CD1c-positive myeloid dendritic cell (primary cell): ENCODE measurements at regions not wholly inside any gene's neighbourhood (a gene's known extent, or its start where the extent isn't known, plus 50 kb on each side); places are given as distances from the start of the nearest gene placed in this dataset.
"Not testable (repeated sequence)": the region's sequence is repeated elsewhere in the genome, so short reads cannot be mapped to it uniquely, and the experiment has no call there.

Experiments used
- DNase-seq: peaks from one replicate; pipeline ENCODE4 v3.0.0-alpha.2; 2016; ENCODE audit errors: extremely low spot score

- DNase-seq: no peak
These were observed 368.4 kb downstream of the IRX2 start for GRCh38 chr5:2382776-2383697.

GRCh38 chr5:2381861-2382260 is 369.6 kb downstream of the IRX2 start:
- DNase-seq: no peak

- DNase-seq: no peak
These were observed 370.4 kb downstream of the IRX2 start for GRCh38 chr5:2381070-2381469.

GRCh38 chr5:2378976-2379375 is 372.5 kb downstream of the IRX2 start:
- DNase-seq: no peak

- no peak for DNase-seq
These were observed 373.4 kb downstream of the IRX2 start for GRCh38 chr5:2378108-2378507.

DNA sequence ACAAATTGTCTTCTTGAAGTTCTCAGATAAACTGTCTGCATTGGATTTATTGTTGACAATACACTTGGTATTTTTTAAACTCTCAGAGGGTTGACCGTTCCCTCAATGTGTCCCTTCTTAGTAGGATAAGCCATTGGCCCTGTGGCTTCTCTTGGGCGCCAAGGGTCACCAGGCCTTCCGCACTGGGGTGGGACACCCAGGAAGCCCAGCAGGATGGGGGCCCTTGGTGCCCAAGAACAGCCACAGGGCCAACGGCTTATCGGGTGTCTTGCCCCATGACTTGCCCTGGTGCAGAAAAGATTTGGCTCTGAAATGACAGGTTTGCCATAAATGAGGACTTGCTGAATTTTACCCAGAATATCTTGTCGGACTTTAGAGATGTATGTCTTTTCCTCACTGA is 375.0 kb downstream of the IRX2 start:
- DNase-seq: no peak

DNA sequence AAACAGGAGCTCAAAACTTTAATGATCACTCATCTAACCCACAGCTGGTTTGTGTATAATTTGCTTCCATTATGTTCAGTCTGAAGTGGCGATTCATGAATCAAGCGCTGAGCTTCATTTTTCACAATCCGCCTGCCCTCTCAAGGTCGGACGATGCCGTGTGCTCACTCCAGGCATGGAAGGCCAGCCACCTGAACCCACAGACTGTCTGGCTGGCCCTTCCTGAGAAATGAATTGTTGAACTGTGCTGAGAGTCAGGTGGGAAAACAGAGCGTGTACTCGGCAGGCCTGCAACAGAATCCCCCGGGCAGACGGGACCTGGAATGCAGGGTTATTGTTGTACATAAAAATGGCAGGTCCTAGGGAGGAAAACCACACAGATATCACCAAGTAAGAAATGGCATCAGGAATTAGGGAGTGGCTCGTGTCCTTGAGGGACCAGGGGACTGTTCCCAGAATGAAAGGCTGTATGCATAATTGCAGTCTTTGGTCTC is 375.7 kb downstream of the IRX2 start:
- DNase-seq: no peak

GRCh38 chr5:2375291-2375690 is 376.2 kb downstream of the IRX2 start:
- no peak for DNase-seq

DNA sequence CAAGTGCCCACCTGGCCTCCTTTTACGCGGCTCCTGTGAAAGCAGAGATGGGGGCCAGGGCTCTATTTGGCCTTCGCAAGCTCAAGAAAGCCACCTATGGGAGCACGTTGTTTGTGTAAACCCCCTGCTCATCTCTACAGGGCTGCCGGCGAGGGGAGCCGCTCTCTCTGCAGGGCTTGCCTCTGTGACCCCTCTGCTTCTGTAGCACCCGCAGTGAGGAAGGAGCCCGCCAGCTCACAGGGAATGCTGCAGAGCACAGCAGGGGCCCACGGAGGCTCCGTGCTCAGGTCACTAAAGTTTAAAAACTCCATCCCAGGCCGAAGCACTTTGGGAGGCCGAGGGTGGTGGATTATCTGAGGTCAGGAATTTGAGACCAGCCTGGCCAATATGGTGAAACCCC is 376.8 kb downstream of the IRX2 start:
- DNase-seq: no peak

DNA sequence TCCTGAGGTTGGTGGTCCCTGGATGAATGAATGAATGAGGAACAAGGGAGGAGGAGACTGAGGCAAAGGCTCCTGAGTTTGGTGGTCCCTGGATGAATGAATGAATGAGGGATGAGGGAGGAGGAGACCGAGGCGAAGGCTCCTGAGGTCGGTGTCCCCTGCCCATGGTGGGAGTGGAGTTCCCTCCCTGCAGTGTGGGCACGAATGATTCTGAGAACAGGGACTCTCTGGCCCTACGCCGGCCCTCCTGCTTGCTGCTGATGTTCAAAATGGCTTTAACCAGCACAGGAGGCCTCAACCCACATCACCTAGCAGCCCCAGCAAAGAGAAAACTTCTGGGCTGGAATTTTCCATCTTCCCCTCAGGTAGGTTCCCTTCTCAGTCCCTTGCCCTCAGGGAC is 377.8 kb downstream of the IRX2 start:
- no peak for DNase-seq

- no peak for DNase-seq
These were observed 380.1 kb downstream of the IRX2 start for GRCh38 chr5:2371419-2371710.

- no peak for DNase-seq
These were observed 380.7 kb downstream of the IRX2 start for GRCh38 chr5:2370626-2371418.

DNA sequence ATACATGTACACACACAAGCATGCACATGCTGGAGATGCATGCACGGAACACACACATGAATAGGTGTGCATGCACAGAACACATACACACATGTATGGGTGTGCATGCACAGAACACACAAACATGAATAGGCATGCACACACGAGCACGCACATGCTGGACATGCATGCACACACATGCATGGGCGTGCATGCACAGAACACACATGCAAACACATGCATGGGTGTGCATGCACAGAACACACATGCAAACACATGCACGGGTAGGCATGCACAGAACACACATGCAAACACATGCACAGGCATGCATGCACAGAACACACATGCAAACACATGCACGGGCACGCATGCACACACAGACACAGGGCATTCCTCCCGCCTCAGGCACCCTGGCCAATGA is 382.3 kb downstream of the IRX2 start:
- DNase-seq: no peak

- no peak for DNase-seq
These were observed 384.7 kb downstream of the IRX2 start for GRCh38 chr5:2366816-2367215.

DNA sequence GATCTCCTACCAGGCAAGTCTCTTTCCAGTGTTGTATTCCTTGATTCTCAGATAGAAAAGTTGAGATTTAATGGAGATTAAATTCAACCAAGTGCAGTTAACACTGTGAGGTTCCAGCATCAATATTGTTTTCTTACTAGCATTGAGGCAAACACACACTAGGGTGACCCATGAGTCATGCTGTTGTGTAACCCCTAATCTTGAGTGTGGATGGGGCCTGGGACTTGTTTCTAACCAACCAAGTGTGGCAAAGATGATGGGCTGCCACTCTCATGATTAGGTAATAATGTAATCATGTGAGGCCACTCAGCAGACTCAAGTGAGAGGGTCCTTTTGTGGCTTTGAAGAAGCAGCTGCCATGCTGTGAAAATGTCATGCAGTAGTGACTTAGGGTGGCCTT is 394.2 kb downstream of the IRX2 start:
- DNase-seq: no peak

DNA sequence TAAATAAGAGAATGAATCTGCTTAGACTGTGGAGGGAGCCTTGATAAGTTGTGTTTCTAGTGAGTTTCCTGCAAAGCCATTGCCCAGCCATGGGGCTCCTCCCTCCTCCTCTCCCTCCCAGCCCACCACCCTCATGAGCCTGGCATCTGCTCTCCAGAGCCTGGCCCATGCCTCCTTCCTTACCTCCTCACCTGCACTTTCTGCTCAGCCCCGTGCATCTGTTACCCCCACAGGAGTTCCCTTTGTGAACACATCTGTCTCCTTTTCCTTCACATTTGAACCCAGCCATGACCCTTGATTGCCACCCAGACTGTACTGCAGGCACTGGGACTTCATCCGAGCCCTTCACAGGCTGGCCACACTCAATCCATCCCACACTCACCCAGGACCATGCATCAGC is 395.6 kb downstream of the IRX2 start:
- DNase-seq: no peak

- DNase-seq: no peak
These were observed 397.5 kb downstream of the IRX2 start for GRCh38 chr5:2353871-2354440.

GRCh38 chr5:2353211-2353610 is 398.3 kb downstream of the IRX2 start:
- no peak for DNase-seq

- DNase-seq: no peak
These were observed 399.2 kb downstream of the IRX2 start for GRCh38 chr5:2352101-2352861.

DNA sequence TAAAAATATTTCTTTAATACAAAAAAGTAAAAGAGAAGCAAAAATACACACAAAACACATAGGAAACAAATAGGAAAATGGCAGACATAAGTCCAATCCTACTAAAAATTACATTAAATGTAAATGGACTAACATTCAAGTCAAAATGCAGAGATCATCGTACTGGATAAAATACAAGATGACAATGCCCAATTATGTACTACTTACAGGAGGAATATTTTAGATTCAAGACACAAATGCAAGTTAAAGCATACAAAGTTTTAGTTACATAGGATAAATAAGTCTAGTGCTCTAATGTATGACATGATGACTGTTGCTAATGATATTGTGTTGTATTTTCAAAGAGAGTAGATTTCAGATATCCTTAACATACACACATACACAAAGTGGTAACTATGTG is 401.7 kb downstream of the IRX2 start:
- DNase-seq: not testable (repeated sequence)

DNA sequence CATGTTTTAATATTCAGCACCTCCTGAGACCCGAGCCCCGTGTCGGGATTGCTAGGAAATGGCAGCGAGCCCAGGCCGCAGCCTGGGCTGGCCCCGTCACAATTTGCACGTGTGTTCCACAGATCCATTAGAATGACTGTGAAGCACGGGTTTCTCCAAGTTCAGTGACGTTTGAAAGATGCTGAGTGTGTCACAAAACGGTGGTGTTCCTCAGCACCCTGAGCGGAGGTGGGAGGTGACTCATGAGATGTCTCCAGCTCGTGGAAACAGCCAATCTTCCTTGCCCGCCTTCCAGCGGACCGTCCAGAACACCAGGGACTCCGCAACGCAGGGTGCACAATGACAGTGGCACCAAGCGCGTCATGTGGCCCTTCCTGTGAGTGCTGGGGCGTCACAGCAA is 412.8 kb downstream of the IRX2 start:
- DNase-seq: no peak
